GM23338 (cell line): ENCODE measurements at regions not wholly inside any gene's neighbourhood (a gene's known extent, or its start where the extent isn't known, plus 50 kb on each side); places are given as distances from the start of the nearest gene placed in this dataset.

Experiments used
- ATAC-seq: fragments of 200-7000 bp; cut with Tn5 transposase; 3 replicates; pipeline ENCODE4 v1.9.1; 2020
- DNase-seq: peaks from one replicate; pipeline ENCODE4 v3.0.0-alpha.2; 2015; ENCODE audit warnings: low spot score
- H2AFZ ChIP-seq: fragments of 200-600 bp; sonication (generic); 2 replicates; pipeline ENCODE4 v1.8.0; 2016; ENCODE audit warnings: antibody characterized with exemption, mild to moderate bottlenecking, moderate library complexity
- H3F3A ChIP-seq: fragments of 200-600 bp; sonication (generic); replicated peaks from 2 replicates; pipeline ENCODE4 v1.8.0; 2017; ENCODE audit warnings: antibody characterized with exemption, mixed run types, low read depth
- H3K27ac ChIP-seq: fragments of 200-600 bp; sonication (generic); 2 replicates; pipeline ENCODE4 v1.6.1; 2016; ENCODE audit warnings: low read depth
- H3K27me3 ChIP-seq: fragments of 200-600 bp; sonication (generic); 2 replicates; pipeline ENCODE4 v1.8.0; 2016; ENCODE audit warnings: mild to moderate bottlenecking, mixed run types, moderate library complexity; ENCODE audit not compliant: insufficient read depth
- H3K36me3 ChIP-seq: fragments of 200-600 bp; sonication (generic); 2 replicates; pipeline ENCODE4 v1.8.0; 2016; ENCODE audit warnings: mild to moderate bottlenecking; ENCODE audit not compliant: insufficient read depth
- H3K4me1 ChIP-seq: fragments of 200-600 bp; sonication (generic); 2 replicates; pipeline ENCODE4 v1.8.0; 2016; ENCODE audit warnings: mild to moderate bottlenecking, moderate library complexity; ENCODE audit not compliant: insufficient read depth
- H3K4me2 ChIP-seq: fragments of 200-600 bp; sonication (generic); 2 replicates; pipeline ENCODE4 v1.7.1; 2017; ENCODE audit warnings: mixed run types
- H3K4me3 ChIP-seq: fragments of 200-600 bp; sonication (generic); 2 replicates; pipeline ENCODE4 v1.6.1; 2016; ENCODE audit warnings: mixed run types
- H3K79me2 ChIP-seq: fragments of 200-600 bp; sonication (generic); replicated peaks from 2 replicates; pipeline ENCODE4 v1.8.0; 2017; ENCODE audit warnings: mild to moderate bottlenecking; ENCODE audit not compliant: insufficient read depth
- H3K9me2 ChIP-seq: fragments of 200-600 bp; sonication (generic); 2 replicates; pipeline ENCODE4 v1.8.0; 2017; ENCODE audit not compliant: insufficient read depth
- H4K20me1 ChIP-seq: fragments of 200-600 bp; sonication (generic); replicated peaks from 2 replicates; pipeline ENCODE4 v1.8.0; 2017; ENCODE audit warnings: mild to moderate bottlenecking; ENCODE audit not compliant: insufficient read depth
- H3K27ac Mint-ChIP-seq: 2 replicates; pipeline ENCODE4 v1.8.0; 2020; ENCODE audit warnings: inconsistent platforms, mild to moderate bottlenecking, moderate library complexity, mixed read lengths
- H3K27me3 Mint-ChIP-seq: 3 replicates; pipeline ENCODE4 v1.8.0; 2022; ENCODE audit warnings: low read depth, mild to moderate bottlenecking, moderate library complexity, mixed read lengths, inconsistent platforms; ENCODE audit not compliant: insufficient read depth, poor library complexity
- H3K36me3 Mint-ChIP-seq: 3 replicates; pipeline ENCODE4 v1.8.0; 2021; ENCODE audit warnings: low read depth, mild to moderate bottlenecking, inconsistent platforms, moderate library complexity, mixed read lengths
- H3K4me1 Mint-ChIP-seq: 3 replicates; pipeline ENCODE4 v1.8.0; 2020; ENCODE audit warnings: mild to moderate bottlenecking, inconsistent platforms, mixed read lengths
- H3K4me3 Mint-ChIP-seq: 3 replicates; pipeline ENCODE4 v1.8.0; 2021; ENCODE audit warnings: moderate library complexity, mild to moderate bottlenecking, inconsistent platforms, mixed read lengths
- H3K9me3 Mint-ChIP-seq: 3 replicates; pipeline ENCODE4 v1.8.0; 2020; ENCODE audit warnings: moderate library complexity, mild to moderate bottlenecking, inconsistent platforms, mixed read lengths
- CREB1 ChIP-seq: fragments of 250-450 bp; sonication (Bioruptor Pico); IDR thresholded peaks from 2 replicates; pipeline ENCODE4 v1.5.0; 2020; ENCODE audit warnings: low read depth, mild to moderate bottlenecking, moderate library complexity
- CTCF ChIP-seq, 2 experiments: fragments of 200-600 bp in 1 of 2; sonication (generic) in 1 of 2; conservative IDR thresholded peaks; 2 replicates each; pipeline versions ENCODE4 v1.5.1 to v1.6.1; 2016 to 2017; ENCODE audit warnings: antibody characterized with exemption in 2 of 2, low read depth in 2 of 2, mild to moderate bottlenecking in 2 of 2, moderate library complexity in 1 of 2
- ETS1 ChIP-seq: IDR thresholded peaks from 2 replicates; pipeline ENCODE4 v1.6.1; 2016; ENCODE audit warnings: antibody characterized with exemption
- EZH2 ChIP-seq: fragments of 200-600 bp; sonication (generic); IDR thresholded peaks from one replicate; pipeline ENCODE4 v1.8.0; 2017; ENCODE audit warnings: antibody characterized with exemption, mild to moderate bottlenecking, low read depth; ENCODE audit not compliant: unreplicated experiment
- EZH2phosphoT487 ChIP-seq: fragments of 200-600 bp; sonication (generic); IDR thresholded peaks from one replicate; pipeline ENCODE4 v1.8.1; 2018; ENCODE audit warnings: antibody characterized with exemption; ENCODE audit not compliant: unreplicated experiment
- JUNB ChIP-seq: IDR thresholded peaks from one replicate; pipeline ENCODE4 v1.6.1; 2016; ENCODE audit warnings: antibody characterized with exemption; ENCODE audit not compliant: unreplicated experiment
- NANOG ChIP-seq: IDR thresholded peaks from 2 replicates; pipeline ENCODE4 v1.6.1; 2016; ENCODE audit warnings: antibody characterized with exemption, borderline replicate concordance
- POLR2AphosphoS5 ChIP-seq: IDR thresholded peaks from 2 replicates; pipeline ENCODE4 v1.6.1; 2016; ENCODE audit warnings: antibody characterized with exemption, low read depth
- REST ChIP-seq: IDR thresholded peaks from one replicate; pipeline ENCODE4 v1.6.1; 2018; ENCODE audit warnings: antibody characterized with exemption; ENCODE audit not compliant: unreplicated experiment
- STAT1 ChIP-seq: IDR thresholded peaks from one replicate; pipeline ENCODE4 v1.6.1; 2016; ENCODE audit warnings: antibody characterized with exemption; ENCODE audit not compliant: unreplicated experiment
- ZNF114 ChIP-seq: fragments of 250-450 bp; sonication (Bioruptor Pico); IDR thresholded peaks from 2 replicates; pipeline ENCODE4 v1.5.0; 2020; ENCODE audit warnings: mild to moderate bottlenecking, moderate library complexity
- ZNF331 ChIP-seq: fragments of 250-450 bp; sonication (Bioruptor Pico); IDR thresholded peaks from 2 replicates; pipeline ENCODE4 v1.5.0; 2020; ENCODE audit warnings: low read depth, mild to moderate bottlenecking, moderate library complexity

GRCh38 chr11:82105331-82105998, 628.2 kb downstream of the FAM181B start (continued):
- TF ChIP-seq EZH2phosphoT487 = no peak

GRCh38 chr11:82092904-82093303, 640.8 kb downstream of the FAM181B start:
- Histone ChIP-seq H3K27me3 (no peaks in the 10 kb centered on the region), H3F3A (no peaks in the 10 kb centered on the region), H3K79me2 (no peaks in the 10 kb centered on the region), H2AFZ (no peak overlapping the region), H3K4me3 (no peak overlapping the region), H3K36me3 (no peaks in the 10 kb centered on the region), H4K20me1 (no peaks in the 10 kb centered on the region), H3K4me2 (no peak overlapping the region), H3K9me2 (no peaks in the 10 kb centered on the region), H3K4me1 (no peaks in the 10 kb centered on the region), H3K27ac (no peak overlapping the region)
- Mint-ChIP-seq H3K4me3 (no peak overlapping the region), H3K36me3 (no peaks in the 10 kb centered on the region), H3K9me3 (no peaks in the 10 kb centered on the region), H3K4me1 (0 out of 3 replicates have a peak, but pooled peaks cover 3% of the 10 kb centered on the region), H3K27ac (no peak overlapping the region), H3K27me3 (peaks cover 2% of the 10 kb centered on the region)
- TF ChIP-seq REST (peak; percentile 58), CREB1 (CRISPR knock-in tag) (no peak)
- ATAC-seq (no peak), DNase-seq (no peak)

GRCh38 chr11:82089426-82089825, 644.2 kb downstream of the FAM181B start:
- no peak overlapping the region for H3K27ac ChIP-seq
- H3K27me3 ChIP-seq = no peaks in the 10 kb centered on the region
- no peak overlapping the region for H3K4me3 ChIP-seq
- no peak overlapping the region for H3K4me3 Mint-ChIP-seq
- H3F3A ChIP-seq = no peaks in the 10 kb centered on the region
- H3K27ac Mint-ChIP-seq = no peak overlapping the region
- no peaks in the 10 kb centered on the region for H3K9me2 ChIP-seq
- no peak overlapping the region for H3K4me2 ChIP-seq
- ATAC-seq (no peak), DNase-seq (no peak)
- no peaks in the 10 kb centered on the region for H3K9me3 Mint-ChIP-seq
- H3K36me3 ChIP-seq = no peaks in the 10 kb centered on the region
- H3K79me2 ChIP-seq = no peaks in the 10 kb centered on the region
- no peaks in the 10 kb centered on the region for H3K27me3 Mint-ChIP-seq
- H3K4me1 Mint-ChIP-seq = peaks cover 6% of the 10 kb centered on the region; the same call in 1 of the 3 replicates
- no peak overlapping the region for H2AFZ ChIP-seq
- no peaks in the 10 kb centered on the region for H4K20me1 ChIP-seq
- H3K36me3 Mint-ChIP-seq = no peaks in the 10 kb centered on the region
- H3K4me1 ChIP-seq = no peaks in the 10 kb centered on the region; the same call in 1 of the 2 replicates
- TF ChIP-seq ZNF114 (CRISPR knock-in tag) = no peak
- no peak for TF ChIP-seq EZH2
- no peak for TF ChIP-seq REST
- no peak for TF ChIP-seq EZH2phosphoT487
- TF ChIP-seq STAT1 = no peak
- TF ChIP-seq ZNF331 = no peak
- no peak for TF ChIP-seq CTCF (conservative IDR thresholded peaks at IDR 0.05; ENCODE audit: low read depth in 2 of 2)
- TF ChIP-seq POLR2AphosphoS5 = no peak
- no peak for TF ChIP-seq ETS1
- no peak for TF ChIP-seq NANOG
- no peak for TF ChIP-seq JUNB
